Smooth muscle cell (in vitro differentiated cells): ENCODE measurements at regions not wholly inside any gene's neighbourhood (a gene's known extent, or its start where the extent isn't known, plus 50 kb on each side); places are given as distances from the start of the nearest gene placed in this dataset.

Experiments used
- DNase-seq: peaks from one replicate; lab custom pipeline; 2025; ENCODE audit not compliant: unreplicated experiment; lab: John Stamatoyannopoulos, UW
- H2AFZ ChIP-seq: fragments of 200-600 bp; sonication (generic); 2 replicates; pipeline ENCODE4 v1.6.0; 2016; ENCODE audit warnings: antibody characterized with exemption, low read depth, mild to moderate bottlenecking
- H3F3A ChIP-seq: fragments of 200-600 bp; sonication (generic); 2 replicates; pipeline ENCODE4 v1.6.0; 2017; ENCODE audit warnings: antibody characterized with exemption, low read depth
- H3K27ac ChIP-seq: fragments of 200-600 bp; sonication (generic); 2 replicates; pipeline ENCODE4 v1.5.1; 2016; ENCODE audit warnings: low read depth, mild to moderate bottlenecking
- H3K27me3 ChIP-seq: fragments of 200-600 bp; sonication (generic); 2 replicates; pipeline ENCODE4 v1.6.1; 2016; ENCODE audit warnings: low read depth, mild to moderate bottlenecking
- H3K36me3 ChIP-seq: fragments of 200-600 bp; sonication (generic); 2 replicates; pipeline ENCODE4 v1.5.1; 2016; ENCODE audit warnings: low read depth
- H3K4me1 ChIP-seq: fragments of 200-600 bp; sonication (generic); 2 replicates; pipeline ENCODE4 v1.5.1; 2016; ENCODE audit warnings: low read depth
- H3K4me2 ChIP-seq: fragments of 200-600 bp; sonication (generic); 2 replicates; pipeline ENCODE4 v1.6.0; 2016; ENCODE audit warnings: mild to moderate bottlenecking
- H3K4me3 ChIP-seq: fragments of 200-600 bp; sonication (generic); 2 replicates; pipeline ENCODE4 v1.5.1; 2016; ENCODE audit warnings: mild to moderate bottlenecking
- H3K79me2 ChIP-seq: fragments of 200-600 bp; sonication (generic); 2 replicates; pipeline ENCODE4 v1.6.0; 2016; ENCODE audit warnings: low read depth, mild to moderate bottlenecking
- H3K9ac ChIP-seq: fragments of 200-600 bp; sonication (generic); 2 replicates; pipeline ENCODE4 v1.6.0; 2016; ENCODE audit warnings: low read depth
- H3K9me3 ChIP-seq: fragments of 200-600 bp; sonication (generic); replicated peaks from 2 replicates; pipeline ENCODE4 v1.5.1; 2016; ENCODE audit warnings: low read depth
- H4K20me1 ChIP-seq: fragments of 200-600 bp; sonication (generic); 2 replicates; pipeline ENCODE4 v1.6.0; 2016; ENCODE audit warnings: low read depth
- CTCF ChIP-seq: fragments of 200-600 bp; sonication (generic); IDR thresholded peaks from 2 replicates; pipeline ENCODE4 v1.5.1; 2017; ENCODE audit warnings: borderline replicate concordance, mild to moderate bottlenecking, antibody characterized with exemption; ENCODE audit not compliant: insufficient read depth, poor library complexity, severe bottlenecking
- WGBS: methylation state at CpG from one replicate; pipeline ENCODE4 v1.1.7; 2016; ENCODE audit warnings: low lambda C conversion rate; 5-methylcytosine and 5-hydroxymethylcytosine counted together

GRCh38 chr12:118589162-118589561 is 212.8 kb downstream of the SUDS3 start:
- no peaks in the 10 kb centered on the region for H3K4me1 ChIP-seq
- no peak for TF ChIP-seq CTCF
- no peak overlapping the region for H3K4me3 ChIP-seq
- H4K20me1 ChIP-seq: no peaks in the 10 kb centered on the region
- H3K79me2 ChIP-seq: no peaks in the 10 kb centered on the region
- H2AFZ ChIP-seq: no peak overlapping the region
- H3K36me3 ChIP-seq: no peaks in the 10 kb centered on the region
- H3K27ac ChIP-seq: no peak overlapping the region
- no peaks in the 10 kb centered on the region for H3F3A ChIP-seq
- no peak for DNase-seq
- no peaks in the 10 kb centered on the region for H3K27me3 ChIP-seq
- no peaks in the 10 kb centered on the region for H3K9me3 ChIP-seq
- WGBS: 74% methylated on average over 1 of the region's 1 CpG
- no peak overlapping the region for H3K4me2 ChIP-seq
- no peak overlapping the region for H3K9ac ChIP-seq

- Histone ChIP-seq H3K9me3 (no peaks in the 10 kb centered on the region), H3K79me2 (no peaks in the 10 kb centered on the region), H3K4me3 (no peak overlapping the region), H3K27me3 (no peaks in the 10 kb centered on the region), H3K36me3 (no peaks in the 10 kb centered on the region), H3K4me1 (no peaks in the 10 kb centered on the region), H2AFZ (no peak overlapping the region), H3K4me2 (no peak overlapping the region), H3K9ac (no peak overlapping the region), H3F3A (no peaks in the 10 kb centered on the region), H3K27ac (no peak overlapping the region), H4K20me1 (no peaks in the 10 kb centered on the region)
- no peak for TF ChIP-seq CTCF
- 78% methylated on average over 7 of the region's 7 CpGs for WGBS
- no peak for DNase-seq
Measured at GRCh38 chr12:118590406-118591150, 214.2 kb downstream of the SUDS3 start.

- WGBS: 86% methylated on average over 3 of the region's 3 CpGs
- Histone ChIP-seq H3K4me3 (no peak overlapping the region), H4K20me1 (no peaks in the 10 kb centered on the region), H3K27ac (no peak overlapping the region), H3K79me2 (no peaks in the 10 kb centered on the region), H3K9ac (no peak overlapping the region), H3K36me3 (no peaks in the 10 kb centered on the region), H3K4me2 (no peak overlapping the region), H2AFZ (no peak overlapping the region), H3K27me3 (no peaks in the 10 kb centered on the region), H3K4me1 (no peaks in the 10 kb centered on the region), H3K9me3 (no peaks in the 10 kb centered on the region), H3F3A (no peaks in the 10 kb centered on the region)
- no peak for DNase-seq
- TF ChIP-seq CTCF: no peak
Measured at GRCh38 chr12:118603610-118604361, 227.4 kb downstream of the SUDS3 start.

- Histone ChIP-seq H3K4me1 (no peaks in the 10 kb centered on the region), H3K9me3 (no peaks in the 10 kb centered on the region)
- 88% methylated on average over 8 of the region's 8 CpGs for WGBS
Measured at GRCh38 chr12:118606690-118607089, 230.3 kb downstream of the SUDS3 start.

More at GRCh38 chr12:118606690-118607089, 230.3 kb downstream of the SUDS3 start:
- H3K9ac ChIP-seq: no peak overlapping the region
- no peaks in the 10 kb centered on the region for H3F3A ChIP-seq
- H3K4me2 ChIP-seq: no peak overlapping the region
- DNase-seq: no peak
- H3K36me3 ChIP-seq: no peaks in the 10 kb centered on the region
- no peak overlapping the region for H3K27ac ChIP-seq
- H3K27me3 ChIP-seq: no peaks in the 10 kb centered on the region
- no peak overlapping the region for H3K4me3 ChIP-seq
- no peak for TF ChIP-seq CTCF
- H4K20me1 ChIP-seq: no peaks in the 10 kb centered on the region
- no peaks in the 10 kb centered on the region for H3K79me2 ChIP-seq
- H2AFZ ChIP-seq: no peak overlapping the region
